T-helper 17 cell (primary cell): ENCODE measurements at regions not wholly inside any gene's neighbourhood (a gene's known extent, or its start where the extent isn't known, plus 50 kb on each side); places are given as distances from the start of the nearest gene placed in this dataset.

ENCODE experiments used
- ATAC-seq: fragments of 150-1000 bp; cut with Tn5 transposase; 2 replicates; pipeline ENCODE4 v1.10.0; 2021; ENCODE audit warnings: mild to moderate bottlenecking, moderate library complexity
- DNase-seq, 3 donors: peaks; one replicate each; pipeline versions ENCODE4 v3.0.0 to v3.0.0-alpha.2; 2020 to 2021
- H3K9me3 ChIP-seq: one replicate; pipeline ENCODE4 v1.7.0; 2013; ENCODE audit warnings: low read length, mild to moderate bottlenecking; ENCODE audit not compliant: control insufficient read depth, poor library complexity, severe bottlenecking
- H3K27ac Mint-ChIP-seq: one replicate; pipeline ENCODE4 v1.8.0; 2022; ENCODE audit warnings: mild to moderate bottlenecking, moderate library complexity, mixed read lengths
- H3K27me3 Mint-ChIP-seq: one replicate; pipeline ENCODE4 v1.8.0; 2022; ENCODE audit warnings: mixed read lengths
- H3K36me3 Mint-ChIP-seq: one replicate; pipeline ENCODE4 v1.8.0; 2022; ENCODE audit warnings: low read depth, mixed read lengths
- H3K4me1 Mint-ChIP-seq: one replicate; pipeline ENCODE4 v1.8.0; 2022; ENCODE audit warnings: mild to moderate bottlenecking, mixed read lengths
- H3K4me3 Mint-ChIP-seq: one replicate; pipeline ENCODE4 v1.8.0; 2022; ENCODE audit warnings: mild to moderate bottlenecking, moderate library complexity, mixed read lengths

DNA sequence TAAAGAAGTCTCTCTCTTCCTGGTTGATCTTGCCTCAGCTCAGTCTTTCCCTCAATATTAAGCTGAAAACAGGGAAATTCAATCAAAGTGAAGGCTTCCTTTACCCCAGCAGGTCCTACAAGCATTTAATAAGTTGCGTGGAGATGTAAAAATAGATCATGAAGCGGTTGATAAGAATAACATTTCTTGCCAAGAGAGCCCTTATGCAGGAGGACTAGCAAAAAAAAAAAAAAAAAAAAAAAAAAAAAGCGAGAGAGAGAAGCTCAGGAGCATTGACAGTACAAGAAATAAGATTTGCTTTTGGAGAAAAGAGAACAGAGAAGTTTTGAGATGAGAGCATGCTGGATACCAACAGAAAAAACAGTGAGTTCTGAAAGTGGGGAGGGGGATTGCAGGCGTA, 112.2 kb upstream of the CLMP start:
- H3K36me3 Mint-ChIP-seq: no peaks in the 10 kb centered on the region
- ATAC-seq: no peak
- no peak for DNase-seq
- no peaks in the 10 kb centered on the region for H3K27me3 Mint-ChIP-seq
- H3K9me3 ChIP-seq: no peaks in the 10 kb centered on the region
- peaks cover 21% of the 10 kb centered on the region for H3K4me1 Mint-ChIP-seq
- H3K27ac Mint-ChIP-seq: peak overlapping the region; percentile 66
- no peak overlapping the region for H3K4me3 Mint-ChIP-seq

GRCh38 chr11:123306531-123306930, 111.5 kb upstream of the CLMP start:
- no peak for ATAC-seq
- Mint-ChIP-seq H3K27me3 (no peaks in the 10 kb centered on the region), H3K4me1 (peaks cover 25% of the 10 kb centered on the region), H3K27ac (no peak overlapping the region), H3K4me3 (no peak overlapping the region), H3K36me3 (no peaks in the 10 kb centered on the region)
- DNase-seq: no peak
- H3K9me3 ChIP-seq: no peaks in the 10 kb centered on the region

GRCh38 chr11:123305601-123306375, 110.7 kb upstream of the CLMP start:
- no peak overlapping the region for H3K4me3 Mint-ChIP-seq
- no peak for DNase-seq
- peaks cover 31% of the 10 kb centered on the region for H3K4me1 Mint-ChIP-seq
- H3K27ac Mint-ChIP-seq: no peak overlapping the region
- no peak for ATAC-seq
- no peaks in the 10 kb centered on the region for H3K27me3 Mint-ChIP-seq
- H3K36me3 Mint-ChIP-seq: no peaks in the 10 kb centered on the region
- no peaks in the 10 kb centered on the region for H3K9me3 ChIP-seq

GRCh38 chr11:123304828-123305466, 109.9 kb upstream of the CLMP start:
- ATAC-seq (no peak), DNase-seq (no peak)
- H3K27ac Mint-ChIP-seq: no peak overlapping the region
- H3K36me3 Mint-ChIP-seq: no peaks in the 10 kb centered on the region
- H3K27me3 Mint-ChIP-seq: no peaks in the 10 kb centered on the region
- H3K4me1 Mint-ChIP-seq: peaks cover 36% of the 10 kb centered on the region
- no peaks in the 10 kb centered on the region for H3K9me3 ChIP-seq
- no peak overlapping the region for H3K4me3 Mint-ChIP-seq

GRCh38 chr11:123303924-123304323, 108.9 kb upstream of the CLMP start:
- H3K9me3 ChIP-seq: no peaks in the 10 kb centered on the region
- ATAC-seq (peak; percentile 47), DNase-seq (no peak)
- no peaks in the 10 kb centered on the region for H3K27me3 Mint-ChIP-seq
- H3K27ac Mint-ChIP-seq: peak overlapping the region; percentile 96
- no peaks in the 10 kb centered on the region for H3K36me3 Mint-ChIP-seq
- peaks cover 36% of the 10 kb centered on the region for H3K4me1 Mint-ChIP-seq
- H3K4me3 Mint-ChIP-seq: peak overlapping the region; percentile 88

GRCh38 chr11:123302751-123303195, 107.7 kb upstream of the CLMP start:
- H3K36me3 Mint-ChIP-seq: no peaks in the 10 kb centered on the region
- peak; percentile 45 for ATAC-seq
- H3K4me3 Mint-ChIP-seq: peak overlapping the region; percentile 88
- no peaks in the 10 kb centered on the region for H3K9me3 ChIP-seq
- DNase-seq: peak in 1 of 3 donors; percentile 11
- peak overlapping the region; percentile 96 for H3K27ac Mint-ChIP-seq
- H3K27me3 Mint-ChIP-seq: no peaks in the 10 kb centered on the region
- peaks cover 36% of the 10 kb centered on the region for H3K4me1 Mint-ChIP-seq

- H3K4me1 Mint-ChIP-seq: peaks cover 36% of the 10 kb centered on the region
- H3K9me3 ChIP-seq: no peaks in the 10 kb centered on the region
- no peaks in the 10 kb centered on the region for H3K36me3 Mint-ChIP-seq
- peak; percentile 75 for ATAC-seq
- peak overlapping the region; percentile 80 for H3K4me3 Mint-ChIP-seq
- peak; percentile 58 to 63 (median 62) for DNase-seq
- peak overlapping the region; percentile 96 for H3K27ac Mint-ChIP-seq
- H3K27me3 Mint-ChIP-seq: no peaks in the 10 kb centered on the region
These were observed 106.8 kb upstream of the CLMP start for GRCh38 chr11:123301696-123302400.

- DNase-seq (no peak), ATAC-seq (peak; percentile 54)
- peak overlapping the region; percentile 96 for H3K27ac Mint-ChIP-seq
- peaks cover 36% of the 10 kb centered on the region for H3K4me1 Mint-ChIP-seq
- no peaks in the 10 kb centered on the region for H3K27me3 Mint-ChIP-seq
- H3K36me3 Mint-ChIP-seq: no peaks in the 10 kb centered on the region
- H3K9me3 ChIP-seq: no peaks in the 10 kb centered on the region
- H3K4me3 Mint-ChIP-seq: peak overlapping the region; percentile 80
These were observed 106.1 kb upstream of the CLMP start for GRCh38 chr11:123301013-123301591.

DNA sequence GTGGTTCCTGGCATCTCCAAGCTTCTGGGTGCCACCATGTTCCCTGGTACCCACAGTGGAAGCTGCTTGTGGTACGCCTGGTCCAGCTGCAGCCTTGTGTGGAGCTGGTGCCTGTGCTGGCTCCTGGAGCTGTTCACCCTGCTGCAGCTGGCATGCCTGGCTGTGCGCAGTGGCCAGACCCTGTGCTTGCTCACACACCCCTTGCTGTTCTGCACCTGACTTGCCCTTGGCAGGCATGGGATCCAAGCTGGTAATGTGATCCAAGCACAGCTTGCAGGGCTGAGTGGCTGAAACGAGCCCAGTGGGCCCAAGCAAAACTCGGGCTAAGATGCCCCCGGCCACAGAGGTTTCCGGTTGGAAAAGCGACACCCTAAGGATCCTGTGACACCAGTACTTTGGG, 104.7 kb upstream of the CLMP start:
- H3K4me3 Mint-ChIP-seq: no peak overlapping the region
- no peak for ATAC-seq
- H3K27me3 Mint-ChIP-seq: no peaks in the 10 kb centered on the region

GRCh38 chr11:123298488-123299447, 103.7 kb upstream of the CLMP start:
- Mint-ChIP-seq H3K27me3 (no peaks in the 10 kb centered on the region), H3K36me3 (no peaks in the 10 kb centered on the region), H3K27ac (no peak overlapping the region), H3K4me3 (no peak overlapping the region), H3K4me1 (peaks cover 28% of the 10 kb centered on the region)
- ATAC-seq (no peak), DNase-seq (no peak)
- no peaks in the 10 kb centered on the region for H3K9me3 ChIP-seq

More for the DNA sequence above, 104.7 kb upstream of the CLMP start:
- no peaks in the 10 kb centered on the region for H3K9me3 ChIP-seq
- no peak overlapping the region for H3K27ac Mint-ChIP-seq
- DNase-seq: no peak
- H3K4me1 Mint-ChIP-seq: peaks cover 36% of the 10 kb centered on the region
- H3K36me3 Mint-ChIP-seq: no peaks in the 10 kb centered on the region

DNA sequence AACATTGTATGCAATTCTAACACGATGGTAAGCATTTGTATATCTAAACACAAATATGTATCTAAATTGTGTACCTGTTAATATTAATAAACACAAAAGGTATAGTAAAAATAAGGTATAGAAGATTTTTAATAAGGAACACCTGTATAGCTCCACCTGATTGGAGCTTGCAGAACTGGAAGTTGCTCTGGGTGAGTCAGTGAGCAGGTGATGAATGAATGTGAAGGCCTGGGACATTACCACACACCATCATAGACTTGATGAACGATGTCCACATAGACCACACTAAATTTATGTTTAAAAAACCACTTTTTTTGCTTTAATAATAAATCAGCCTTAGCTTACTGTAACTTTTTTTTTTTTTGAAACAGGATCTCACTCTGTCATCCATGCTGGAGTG, 97.6 kb upstream of the CLMP start:
- no peak overlapping the region for H3K27ac Mint-ChIP-seq
- no peaks in the 10 kb centered on the region for H3K9me3 ChIP-seq
- H3K27me3 Mint-ChIP-seq: peaks cover 25% of the 10 kb centered on the region
- no peaks in the 10 kb centered on the region for H3K4me1 Mint-ChIP-seq
- DNase-seq (no peak), ATAC-seq (no peak)
- no peak overlapping the region for H3K4me3 Mint-ChIP-seq
- no peaks in the 10 kb centered on the region for H3K36me3 Mint-ChIP-seq

GRCh38 chr11:123291201-123291869, 96.3 kb upstream of the CLMP start:
- DNase-seq: no peak
- peaks cover 30% of the 10 kb centered on the region for H3K27me3 Mint-ChIP-seq
- no peaks in the 10 kb centered on the region for H3K36me3 Mint-ChIP-seq
- H3K4me3 Mint-ChIP-seq: no peak overlapping the region
- H3K9me3 ChIP-seq: no peaks in the 10 kb centered on the region
- no peak for ATAC-seq
- H3K27ac Mint-ChIP-seq: no peak overlapping the region
- H3K4me1 Mint-ChIP-seq: no peaks in the 10 kb centered on the region
